DOHH2 (cell line): ENCODE measurements at regions not wholly inside any gene's neighbourhood (a gene's known extent, or its start where the extent isn't known, plus 50 kb on each side); places are given as distances from the start of the nearest gene placed in this dataset.

Experiments
- H3F3A ChIP-seq: fragments of 200-600 bp; sonication (generic), shearing (Covaris generic); 2 replicates; pipeline ENCODE4 v1.6.0; 2016; ENCODE audit warnings: antibody characterized with exemption, mild to moderate bottlenecking; ENCODE audit not compliant: control insufficient read depth, insufficient read depth
- H3K27ac ChIP-seq: fragments of 200-600 bp; sonication (generic); 2 replicates; pipeline ENCODE4 v1.5.1; 2014; ENCODE audit warnings: low read depth, mild to moderate bottlenecking, low read length, moderate library complexity
- H3K27me3 ChIP-seq: fragments of 200-600 bp; sonication (generic); 2 replicates; pipeline ENCODE4 v1.6.1; 2014; ENCODE audit warnings: mild to moderate bottlenecking, low read length, mixed read lengths; ENCODE audit not compliant: control insufficient read depth
- H3K36me3 ChIP-seq: fragments of 200-600 bp; sonication (generic); 2 replicates; pipeline ENCODE4 v1.6.1; 2014; ENCODE audit warnings: mild to moderate bottlenecking, low read length, moderate library complexity, mixed read lengths; ENCODE audit not compliant: control insufficient read depth
- H3K4me1 ChIP-seq: fragments of 200-600 bp; sonication (generic); 2 replicates; pipeline ENCODE4 v1.6.1; 2014; ENCODE audit warnings: mild to moderate bottlenecking, low read length, mixed read lengths; ENCODE audit not compliant: control insufficient read depth
- H3K4me2 ChIP-seq: fragments of 200-600 bp; sonication (generic); 2 replicates; pipeline ENCODE4 v1.6.0; 2014; ENCODE audit warnings: mild to moderate bottlenecking, low read length, moderate library complexity
- H3K4me3 ChIP-seq: fragments of 200-600 bp; sonication (generic); 2 replicates; pipeline ENCODE4 v1.5.1; 2014; ENCODE audit warnings: mild to moderate bottlenecking, low read length, mixed read lengths
- H3K79me2 ChIP-seq: fragments of 200-600 bp; sonication (generic); 2 replicates; pipeline ENCODE4 v1.6.1; 2014; ENCODE audit warnings: mild to moderate bottlenecking, low read length, mixed read lengths; ENCODE audit not compliant: control insufficient read depth
- H3K9me2 ChIP-seq: fragments of 200-600 bp; sonication (generic); replicated peaks from 2 replicates; pipeline ENCODE4 v1.6.1; 2014; ENCODE audit warnings: mild to moderate bottlenecking, low read length, mixed read lengths; ENCODE audit not compliant: control insufficient read depth
- H3K9me3 ChIP-seq: fragments of 200-600 bp; sonication (generic); 2 replicates; pipeline ENCODE4 v1.6.1; 2014; ENCODE audit warnings: antibody characterized with exemption, low read length, mixed read lengths; ENCODE audit not compliant: control insufficient read depth, insufficient read depth
- H4K20me1 ChIP-seq: fragments of 200-600 bp; sonication (generic); 2 replicates; pipeline ENCODE4 v1.6.0; 2014; ENCODE audit warnings: low read depth, mild to moderate bottlenecking, antibody characterized with exemption, low read length, moderate library complexity; ENCODE audit not compliant: control insufficient read depth, insufficient read depth
- CTCF ChIP-seq: fragments of 200-600 bp; sonication (generic); IDR thresholded peaks from one replicate; pipeline ENCODE4 v1.5.1; 2014; ENCODE audit warnings: antibody characterized with exemption, mild to moderate bottlenecking, low read depth, low read length; ENCODE audit not compliant: poor library complexity, severe bottlenecking
- EZH2phosphoT487 ChIP-seq: fragments of 200-600 bp; sonication (generic); IDR thresholded peaks from 2 replicates; pipeline ENCODE4 v1.6.1; 2017; ENCODE audit warnings: borderline replicate concordance, mild to moderate bottlenecking, antibody characterized with exemption, low read length, moderate library complexity, mixed read lengths

DNA sequence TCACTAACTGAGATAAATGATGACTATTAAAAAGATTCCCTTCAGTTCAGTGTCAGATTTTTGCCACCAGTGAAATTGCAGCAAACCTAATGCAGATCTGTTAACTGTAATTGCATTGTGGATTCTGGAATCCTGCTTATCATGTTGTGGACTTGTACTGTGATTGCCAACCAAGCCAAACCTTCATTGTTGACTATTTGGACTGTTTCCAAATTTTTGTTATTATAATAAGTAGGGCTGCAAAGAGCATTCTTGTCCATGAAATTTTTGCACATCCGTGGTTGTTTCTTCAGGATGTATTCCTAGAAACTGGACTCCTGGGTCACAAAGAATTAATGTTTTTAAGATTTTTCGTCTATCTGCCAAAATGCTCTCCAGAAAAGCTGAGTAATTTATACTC, 281.6 kb upstream of the ZMIZ1 start:
- Histone ChIP-seq H3K9me3 (no peaks in the 10 kb centered on the region), H3K4me1 (no peaks in the 10 kb centered on the region), H3K4me3 (no peak overlapping the region), H4K20me1 (no peaks in the 10 kb centered on the region), H3K4me2 (no peak overlapping the region), H3K36me3 (no peaks in the 10 kb centered on the region), H3K27me3 (peaks cover 2% of the 10 kb centered on the region; the same call in 1 of the 2 replicates), H3K27ac (no peak overlapping the region), H3K9me2 (no peaks in the 10 kb centered on the region), H3K79me2 (no peaks in the 10 kb centered on the region), H3F3A (no peaks in the 10 kb centered on the region)
- TF ChIP-seq EZH2phosphoT487 (no peak), CTCF (no peak)

DNA sequence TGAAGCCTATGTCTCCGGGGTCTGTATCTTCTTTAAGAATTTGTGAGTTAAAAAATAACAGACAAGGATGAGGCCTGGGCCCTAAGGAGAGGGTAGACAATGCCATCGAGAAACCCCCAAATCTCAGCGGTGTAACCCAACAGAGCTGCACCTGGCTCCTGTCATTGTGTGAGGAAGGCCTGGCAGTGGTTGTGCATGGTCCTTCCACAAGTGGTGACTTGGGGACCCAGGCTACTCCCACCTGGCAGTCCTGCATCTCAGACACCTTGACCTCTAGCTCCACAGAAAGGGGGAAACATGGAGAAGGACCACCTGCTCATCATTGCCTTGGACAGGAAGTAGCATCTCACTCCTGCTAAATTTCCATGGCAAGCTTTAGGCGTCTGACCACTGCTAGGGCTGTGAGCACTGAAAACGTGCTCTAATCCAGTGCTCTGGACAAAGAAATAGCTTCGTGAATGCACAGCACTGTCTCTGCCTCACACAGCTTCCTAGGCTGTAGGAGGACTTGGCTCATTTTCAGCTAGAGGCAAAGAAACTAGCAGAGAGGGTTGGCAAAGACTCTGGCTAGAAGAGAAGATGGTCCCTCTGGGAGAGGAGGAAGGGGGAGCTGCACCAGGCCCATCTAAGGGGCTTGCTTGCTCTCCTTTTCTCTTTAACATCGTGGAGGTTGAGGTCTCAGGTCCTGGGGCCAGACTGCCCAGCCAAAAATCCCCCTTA, 273.9 kb upstream of the ZMIZ1 start:
- TF ChIP-seq EZH2phosphoT487 (no peak), CTCF (no peak)
- H3K4me2 ChIP-seq = no peak overlapping the region
- H3K36me3 ChIP-seq = no peaks in the 10 kb centered on the region
- H3K4me3 ChIP-seq = no peak overlapping the region
- H3K27me3 ChIP-seq = peaks cover 10% of the 10 kb centered on the region
- H3F3A ChIP-seq = no peaks in the 10 kb centered on the region
- H3K9me2 ChIP-seq = no peaks in the 10 kb centered on the region
- H3K27ac ChIP-seq = no peak overlapping the region
- H3K9me3 ChIP-seq = no peaks in the 10 kb centered on the region
- H4K20me1 ChIP-seq = no peaks in the 10 kb centered on the region
- H3K79me2 ChIP-seq = no peaks in the 10 kb centered on the region
- no peaks in the 10 kb centered on the region for H3K4me1 ChIP-seq

DNA sequence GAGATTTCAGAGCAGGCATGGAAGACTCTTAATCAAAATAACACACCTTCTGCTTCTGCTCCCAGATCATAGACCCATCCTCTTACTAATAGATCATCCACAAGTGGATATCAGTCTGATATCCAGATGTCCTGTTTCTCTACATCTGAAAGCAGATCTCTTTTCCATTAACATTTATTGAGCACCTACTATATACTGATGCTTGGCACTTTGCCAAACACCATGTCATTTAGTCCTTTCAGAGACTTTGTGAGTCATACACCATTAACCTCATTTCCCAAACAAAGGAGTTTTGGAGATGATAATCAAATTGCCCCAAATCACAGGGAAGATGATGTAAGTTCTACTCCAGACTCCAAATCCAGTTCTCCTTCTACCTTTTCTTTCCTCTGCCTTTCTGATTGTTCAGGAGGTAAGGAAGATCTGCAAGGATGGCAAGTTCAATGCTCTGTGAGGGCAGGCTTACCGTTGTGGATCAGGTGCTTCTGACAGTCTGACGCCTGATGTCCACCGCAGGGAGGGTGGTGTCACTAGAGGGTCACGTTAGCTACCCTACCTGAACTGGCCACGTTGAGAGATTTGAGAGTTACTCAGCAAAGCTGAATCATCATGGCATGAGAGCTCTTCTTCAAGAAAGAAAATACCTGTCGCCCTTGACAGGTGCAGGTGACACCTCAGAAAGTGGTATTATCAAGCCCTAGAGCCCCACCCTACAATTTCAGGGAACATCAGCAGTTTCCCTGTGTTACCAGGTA, 269.6 kb upstream of the ZMIZ1 start:
- Histone ChIP-seq H3K4me2 (no peak overlapping the region), H3K27ac (no peak overlapping the region), H3K9me3 (no peaks in the 10 kb centered on the region), H3K9me2 (no peaks in the 10 kb centered on the region), H4K20me1 (no peaks in the 10 kb centered on the region), H3K27me3 (peaks cover 14% of the 10 kb centered on the region), H3F3A (no peaks in the 10 kb centered on the region), H3K4me3 (no peak overlapping the region), H3K79me2 (no peaks in the 10 kb centered on the region), H3K36me3 (no peaks in the 10 kb centered on the region), H3K4me1 (no peaks in the 10 kb centered on the region)
- no peak for TF ChIP-seq CTCF
- TF ChIP-seq EZH2phosphoT487 = no peak
